ENCODE measurements at regions not wholly inside any gene's neighbourhood (a gene's known extent, or its start where the extent isn't known, plus 50 kb on each side); places are given as distances from the start of the nearest gene placed in this dataset.

- Histone ChIP-seq H3K27ac (no peak overlapping the region), H3K36me3 (no peaks in the 10 kb centered on the region), H3K4me1 (ENCODE audit: insufficient read depth) (no peaks in the 10 kb centered on the region), H3K4me3 (no peak overlapping the region), H3K9me3 (no peaks in the 10 kb centered on the region), H3K27me3 (no peaks in the 10 kb centered on the region)
- intact Hi-C loops (cut with DNase I): no loop called here
- no peak for DNase-seq
- 59 to 70% (median 69%) methylated on average over 5 of the region's 5 CpGs for WGBS, 3 donors
- TF ChIP-seq CTCF (IDR thresholded peaks at IDR 0.05) (no peak), POLR2A (IDR thresholded peaks at IDR 0.05) (no peak), EP300 (IDR thresholded peaks at IDR 0.05) (no peak)
Observed at GRCh38 chr3:168455814-168456213, 360.1 kb upstream of the GOLIM4 start.

DNA sequence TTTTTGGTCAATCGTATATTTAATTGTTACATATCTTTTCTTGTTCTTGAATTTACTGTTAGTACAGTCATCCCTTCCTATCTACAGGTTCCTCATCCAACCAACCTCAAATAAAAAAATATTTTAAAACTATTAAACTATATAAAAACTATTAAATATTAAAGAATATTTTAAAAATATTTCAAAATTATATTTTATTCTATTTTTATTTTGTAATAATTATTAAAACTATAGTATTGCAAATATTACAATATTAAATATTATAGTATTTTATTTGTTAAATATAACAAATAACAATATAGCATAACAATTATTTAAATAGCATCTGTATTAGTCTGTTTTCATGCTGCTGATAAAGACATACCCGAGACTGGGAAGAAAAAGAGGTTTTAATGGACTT is 357.9 kb upstream of the GOLIM4 start:
- H3K27ac ChIP-seq: no peak overlapping the region
- DNase-seq: no peak
- no peaks in the 10 kb centered on the region for H3K36me3 ChIP-seq
- H3K27me3 ChIP-seq: no peaks in the 10 kb centered on the region
- no peak overlapping the region for H3K4me3 ChIP-seq
- 73 to 75% (median 74%) methylated on average over 2 of the region's 2 CpGs for WGBS, 3 donors
- no peaks in the 10 kb centered on the region for H3K4me1 ChIP-seq (ENCODE audit: insufficient read depth)
- H3K9me3 ChIP-seq: peaks cover 0 to 4% of the 10 kb centered on the region in 2 donors
- intact Hi-C loops (cut with DNase I): no loop called here
- no peak for TF ChIP-seq EP300 (IDR thresholded peaks at IDR 0.05)
- no peak for TF ChIP-seq POLR2A (IDR thresholded peaks at IDR 0.05)
- TF ChIP-seq CTCF (IDR thresholded peaks at IDR 0.05): no peak

DNA sequence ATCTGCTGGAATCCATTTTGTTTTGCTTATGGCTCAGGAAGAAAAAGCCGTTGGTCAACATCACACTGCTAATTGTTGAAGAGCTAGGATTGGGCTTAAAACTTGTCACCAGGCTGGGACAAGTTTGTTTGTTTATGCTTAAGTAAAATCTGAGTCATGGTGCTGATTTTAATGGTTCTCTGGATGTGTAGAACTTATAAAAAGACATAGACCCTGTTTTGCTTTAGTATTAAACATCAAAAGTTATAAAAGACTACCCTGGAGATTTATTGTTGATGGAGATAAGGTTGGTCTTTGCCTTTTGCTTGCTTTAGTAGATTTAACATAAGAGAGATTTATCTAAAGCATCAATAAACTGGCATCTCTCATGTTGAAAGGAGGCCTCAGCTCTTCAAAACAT is 348.2 kb upstream of the GOLIM4 start:
- Histone ChIP-seq H3K27ac (no peak overlapping the region), H3K36me3 (no peaks in the 10 kb centered on the region), H3K4me1 (ENCODE audit: insufficient read depth) (no peaks in the 10 kb centered on the region), H3K4me3 (no peak overlapping the region), H3K9me3 (peaks cover 0 to 3% of the 10 kb centered on the region in 2 donors), H3K27me3 (no peaks in the 10 kb centered on the region)
- TF ChIP-seq POLR2A (IDR thresholded peaks at IDR 0.05) (no peak), EP300 (IDR thresholded peaks at IDR 0.05) (no peak), CTCF (IDR thresholded peaks at IDR 0.05) (no peak)
- WGBS, 3 donors: 62 to 85% (median 75%) methylated on average over 1 of the region's 1 CpG
- no peak for DNase-seq
- intact Hi-C loops (cut with DNase I): no loop called here

DNA sequence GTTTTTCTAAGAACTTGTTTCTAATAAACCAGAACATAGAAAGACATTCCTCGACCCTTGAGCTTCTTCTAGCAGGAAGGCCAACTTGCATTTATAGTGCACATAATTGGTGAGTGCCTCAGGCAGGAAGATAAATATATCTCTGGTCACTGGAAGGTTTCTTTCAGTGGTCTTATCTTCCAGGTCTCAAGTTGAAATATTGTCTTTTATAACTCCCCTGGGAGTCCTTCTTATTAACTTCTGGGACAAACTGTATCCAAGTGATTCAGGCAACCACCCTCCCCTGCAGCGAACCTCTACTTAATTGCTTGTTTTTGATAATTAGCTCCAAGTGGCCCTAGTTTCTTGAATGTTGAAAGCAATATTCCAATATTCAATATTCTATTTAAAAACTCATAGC is 346.8 kb upstream of the GOLIM4 start:
- intact Hi-C loops (cut with DNase I): no loop called here
- Histone ChIP-seq H3K36me3 (no peaks in the 10 kb centered on the region), H3K4me3 (no peak overlapping the region), H3K9me3 (no peaks in the 10 kb centered on the region), H3K27me3 (no peaks in the 10 kb centered on the region), H3K27ac (no peak overlapping the region), H3K4me1 (ENCODE audit: insufficient read depth) (no peaks in the 10 kb centered on the region)
- TF ChIP-seq CTCF (IDR thresholded peaks at IDR 0.05) (no peak), EP300 (IDR thresholded peaks at IDR 0.05) (no peak), POLR2A (IDR thresholded peaks at IDR 0.05) (no peak)
- 17 to 22% (median 20%) methylated on average over 2 of the region's 2 CpGs for WGBS, 3 donors
- no peak for DNase-seq

Data from ovary (tissue), 7 donors.